ENCODE measurements at regions not wholly inside any gene's neighbourhood (a gene's known extent, or its start where the extent isn't known, plus 50 kb on each side); places are given as distances from the start of the nearest gene placed in this dataset.

GRCh38 chr3:147015334-147015733 lies 391.0 kb downstream of the ZIC4 start:
- DNase-seq (ENCODE audit: low spot score): no peak

- DNase-seq (ENCODE audit: low spot score): no peak
Observed at GRCh38 chr3:147008886-147009285, 397.5 kb downstream of the ZIC4 start.

- DNase-seq (ENCODE audit: low spot score): no peak
Observed at GRCh38 chr3:147008458-147008857, 397.9 kb downstream of the ZIC4 start.

- DNase-seq (ENCODE audit: low spot score): no peak
Observed at GRCh38 chr3:147007736-147008245, 398.6 kb downstream of the ZIC4 start.

GRCh38 chr3:147002721-147003120 lies 397.6 kb upstream of the PLSCR5 start:
- DNase-seq (ENCODE audit: low spot score): no peak

- DNase-seq (ENCODE audit: low spot score): no peak
Observed at GRCh38 chr3:147000274-147000673, 395.1 kb upstream of the PLSCR5 start.

GRCh38 chr3:146991907-146992306 lies 386.8 kb upstream of the PLSCR5 start:
- DNase-seq (ENCODE audit: low spot score): no peak

GRCh38 chr3:146975476-146975875 lies 370.3 kb upstream of the PLSCR5 start:
- no peak for DNase-seq (ENCODE audit: low spot score)

- DNase-seq (ENCODE audit: low spot score): no peak
Observed at GRCh38 chr3:146975032-146975431, 369.9 kb upstream of the PLSCR5 start.

GRCh38 chr3:146974001-146974400 lies 368.9 kb upstream of the PLSCR5 start:
- no peak for DNase-seq (ENCODE audit: low spot score)

- no peak for DNase-seq (ENCODE audit: low spot score)
Observed at GRCh38 chr3:146972726-146973125, 367.6 kb upstream of the PLSCR5 start.

- DNase-seq (ENCODE audit: low spot score): no peak
Observed at GRCh38 chr3:146970236-146970635, 365.1 kb upstream of the PLSCR5 start.

- no peak for DNase-seq (ENCODE audit: low spot score)
Observed at GRCh38 chr3:146969356-146969755, 364.2 kb upstream of the PLSCR5 start.

GRCh38 chr3:146968204-146968651 lies 363.1 kb upstream of the PLSCR5 start:
- peak; percentile 0 for DNase-seq (ENCODE audit: low spot score)

GRCh38 chr3:146967783-146968182 lies 362.6 kb upstream of the PLSCR5 start:
- DNase-seq (ENCODE audit: low spot score): no peak

GRCh38 chr3:146966124-146966523 lies 361.0 kb upstream of the PLSCR5 start:
- no peak for DNase-seq (ENCODE audit: low spot score)

- DNase-seq (ENCODE audit: low spot score): no peak
Observed at GRCh38 chr3:146953511-146953981, 348.4 kb upstream of the PLSCR5 start.

GRCh38 chr3:146948985-146949384 lies 343.8 kb upstream of the PLSCR5 start:
- DNase-seq (ENCODE audit: low spot score): no peak

- no peak for DNase-seq (ENCODE audit: low spot score)
Observed at GRCh38 chr3:146948186-146948585, 343.0 kb upstream of the PLSCR5 start.

GRCh38 chr3:146929696-146930095 lies 324.6 kb upstream of the PLSCR5 start:
- DNase-seq (ENCODE audit: low spot score): no peak

- no peak for DNase-seq (ENCODE audit: low spot score)
Observed at GRCh38 chr3:146928421-146929059, 323.4 kb upstream of the PLSCR5 start.

- no peak for DNase-seq (ENCODE audit: low spot score)
Observed at GRCh38 chr3:146921693-146922092, 316.5 kb upstream of the PLSCR5 start.

GRCh38 chr3:146914409-146914808 lies 309.3 kb upstream of the PLSCR5 start:
- no peak for DNase-seq (ENCODE audit: low spot score)

Data from HuH-7 (cell line).